DND-41 (cell line): ENCODE measurements at regions not wholly inside any gene's neighbourhood (a gene's known extent, or its start where the extent isn't known, plus 50 kb on each side); places are given as distances from the start of the nearest gene placed in this dataset.

Experiments used
- ATAC-seq: fragments of 200-7000 bp; cut with Tn5 transposase; 3 replicates; pipeline ENCODE4 v1.9.1; 2021; ENCODE audit warnings: low read depth; ENCODE audit not compliant: insufficient read depth
- DNase-seq: peaks from one replicate; pipeline ENCODE4 v3.0.0-alpha.2; 2020
- H2AFZ ChIP-seq: 2 replicates; pipeline ENCODE4 v1.6.0; 2012; ENCODE audit warnings: low read depth, low read length
- H3K27ac ChIP-seq: 2 replicates; pipeline ENCODE4 v1.5.1; 2012; ENCODE audit warnings: low read length, inconsistent platforms
- H3K27me3 ChIP-seq: fragments of 200-600 bp; sonication (generic); 2 replicates; pipeline ENCODE4 v1.6.0; 2012; ENCODE audit warnings: low read length, mild to moderate bottlenecking, inconsistent platforms; ENCODE audit not compliant: insufficient read depth, poor library complexity
- H3K36me3 ChIP-seq: 2 replicates; pipeline ENCODE4 v1.5.1; 2012; ENCODE audit warnings: low read length, inconsistent platforms; ENCODE audit not compliant: insufficient read depth
- H3K4me1 ChIP-seq: 2 replicates; pipeline ENCODE4 v1.5.1; 2012; ENCODE audit warnings: mild to moderate bottlenecking, low read length; ENCODE audit not compliant: insufficient read depth
- H3K4me2 ChIP-seq: 2 replicates; pipeline ENCODE4 v1.6.0; 2012; ENCODE audit warnings: mild to moderate bottlenecking, moderate library complexity, low read length, inconsistent platforms; ENCODE audit not compliant: insufficient read depth
- H3K4me3 ChIP-seq, 2 experiments: fragments of 200-600 bp in 1 of 2; shearing (Covaris generic) in 1 of 2; 2 replicates each; pipeline ENCODE4 v1.5.1; 2012 to 2016; ENCODE audit warnings: inconsistent platforms in 2 of 2, low read length in 2 of 2, mild to moderate bottlenecking in 2 of 2, low read depth in 1 of 2, moderate library complexity in 1 of 2
- H3K79me2 ChIP-seq: 2 replicates; pipeline ENCODE4 v1.6.0; 2012; ENCODE audit warnings: low read length, inconsistent platforms; ENCODE audit not compliant: insufficient read depth
- H3K9ac ChIP-seq: 2 replicates; pipeline ENCODE4 v1.6.0; 2012; ENCODE audit warnings: low read depth, mild to moderate bottlenecking, inconsistent platforms, low read length, moderate library complexity
- H3K9me3 ChIP-seq: 2 replicates; pipeline ENCODE4 v1.5.1; 2012; ENCODE audit warnings: low read length, moderate library complexity, mild to moderate bottlenecking, inconsistent platforms; ENCODE audit not compliant: insufficient read depth, severe bottlenecking
- H4K20me1 ChIP-seq: 2 replicates; pipeline ENCODE4 v1.6.0; 2012; ENCODE audit warnings: low read length; ENCODE audit not compliant: insufficient read depth
- CTCF ChIP-seq: IDR thresholded peaks from 2 replicates; pipeline ENCODE4 v1.5.1; 2012; ENCODE audit warnings: borderline replicate concordance, low read length, moderate library complexity, mild to moderate bottlenecking; ENCODE audit not compliant: poor library complexity, severe bottlenecking; ENCODE audit errors: extremely low read depth
- EZH2 ChIP-seq: IDR thresholded peaks from 3 replicates; pipeline ENCODE4 v1.6.1; 2012; ENCODE audit warnings: borderline replicate concordance, low read depth, mild to moderate bottlenecking, moderate library complexity, low read length, inconsistent platforms; ENCODE audit not compliant: severe bottlenecking

- DNase-seq, result no peak
- H3K27ac ChIP-seq, result no peak overlapping the region
- H3K36me3 ChIP-seq, result no peaks in the 10 kb centered on the region
- H2AFZ ChIP-seq, result no peak overlapping the region
- no peaks in the 10 kb centered on the region for H3K79me2 ChIP-seq
- no peak overlapping the region for H3K4me3 ChIP-seq
- H4K20me1 ChIP-seq, result no peaks in the 10 kb centered on the region
- H3K4me1 ChIP-seq, result no peaks in the 10 kb centered on the region
- no peak overlapping the region for H3K9ac ChIP-seq
- no peaks in the 10 kb centered on the region for H3K27me3 ChIP-seq
- H3K9me3 ChIP-seq, result no peaks in the 10 kb centered on the region
- no peak for ATAC-seq
- TF ChIP-seq CTCF (no peak), EZH2 (no peak)
- H3K4me2 ChIP-seq, result no peak overlapping the region
Measured at GRCh38 chr5:147956064-147956841, 49.9 kb upstream of the C5orf46 start.
